ENCODE measurements at regions not wholly inside any gene's neighbourhood (a gene's known extent, or its start where the extent isn't known, plus 50 kb on each side); places are given as distances from the start of the nearest gene placed in this dataset.
"Not testable (repeated sequence)": the region's sequence is repeated elsewhere in the genome, so short reads cannot be mapped to it uniquely, and the experiment has no call there.

DNA sequence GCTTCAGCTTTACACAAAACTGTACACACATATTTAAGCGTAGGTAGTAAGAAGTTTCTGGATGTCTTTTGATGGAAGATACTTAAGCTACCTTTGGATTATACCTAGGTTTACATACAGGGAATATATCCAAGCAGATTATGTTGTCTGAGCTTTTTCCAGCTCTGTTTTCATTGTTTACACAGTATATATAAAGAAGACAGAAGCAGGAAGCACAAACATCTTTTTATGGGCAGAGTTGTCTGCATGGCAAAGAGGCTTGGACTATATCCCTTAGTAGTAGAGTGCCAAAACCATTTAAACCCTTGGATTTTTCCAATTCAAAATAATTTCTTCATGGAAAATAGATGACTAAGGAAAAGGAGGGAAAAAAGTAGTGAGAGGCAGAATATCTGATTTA, 329.4 kb upstream of the AGA start:
- intact Hi-C loops (cut with DNase I), result no loop called here
- DNase-seq (ENCODE audit: low spot score), result no peak

GRCh38 chr4:177778623-177779022, 336.4 kb upstream of the AGA start:
- intact Hi-C loops (cut with DNase I), result no loop called here
- DNase-seq (ENCODE audit: low spot score), result no peak

GRCh38 chr4:177785000-177785399, 342.8 kb upstream of the AGA start:
- no peak for DNase-seq (ENCODE audit: low spot score)
- intact Hi-C loops (cut with DNase I), result no loop called here

DNA sequence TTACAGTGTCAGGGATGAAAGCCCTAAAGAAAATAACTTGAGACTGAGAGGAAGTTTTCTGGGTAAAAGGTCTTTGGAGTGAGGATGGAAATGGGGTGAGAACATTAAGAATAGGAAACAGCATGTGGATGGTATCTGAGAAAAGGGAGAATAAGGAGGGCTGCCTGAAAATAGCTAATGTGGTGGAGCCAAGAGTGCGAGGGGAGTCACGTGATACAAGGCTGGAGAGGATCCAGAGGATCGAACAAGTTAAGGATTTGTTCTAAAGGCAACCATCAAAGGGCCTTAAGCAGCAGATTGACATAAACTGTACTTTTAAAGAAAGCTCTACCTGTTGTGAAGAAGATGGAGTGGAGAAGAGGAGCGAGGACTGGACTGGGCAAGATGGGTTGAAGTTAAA, 347.4 kb upstream of the AGA start:
- DNase-seq (ENCODE audit: low spot score), result no peak
- intact Hi-C loops (cut with DNase I), result no loop called here

- intact Hi-C loops (cut with DNase I), result no loop called here
These were observed 349.0 kb upstream of the AGA start for GRCh38 chr4:177791188-177791587.

GRCh38 chr4:177796841-177797240, 354.6 kb upstream of the AGA start:
- no peak for DNase-seq (ENCODE audit: low spot score)
- intact Hi-C loops (cut with DNase I), result no loop called here

More at GRCh38 chr4:177791188-177791587, 349.0 kb upstream of the AGA start:
- DNase-seq (ENCODE audit: low spot score), result no peak

DNA sequence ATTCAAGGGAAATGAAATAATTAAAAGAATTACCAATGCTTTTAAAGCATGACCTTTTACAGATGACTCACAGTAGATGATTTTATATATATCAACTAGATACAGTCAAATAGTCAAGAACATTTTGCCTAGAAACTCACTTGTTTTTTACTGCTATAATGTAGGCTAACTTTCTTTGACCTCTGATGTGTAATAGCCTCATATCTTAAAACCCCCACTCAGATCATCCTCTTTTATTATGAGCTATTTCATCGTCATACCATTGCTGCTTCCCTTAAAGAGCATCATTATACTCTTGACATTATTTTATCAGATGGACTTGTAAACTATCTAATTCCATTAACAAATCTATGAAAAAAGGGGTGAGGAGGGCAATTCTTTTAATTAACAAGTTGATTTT, 355.9 kb upstream of the AGA start:
- intact Hi-C loops (cut with DNase I), result no loop called here
- no peak for DNase-seq (ENCODE audit: low spot score)

GRCh38 chr4:177802162-177802561, 359.9 kb upstream of the AGA start:
- intact Hi-C loops (cut with DNase I), result no loop called here

DNA sequence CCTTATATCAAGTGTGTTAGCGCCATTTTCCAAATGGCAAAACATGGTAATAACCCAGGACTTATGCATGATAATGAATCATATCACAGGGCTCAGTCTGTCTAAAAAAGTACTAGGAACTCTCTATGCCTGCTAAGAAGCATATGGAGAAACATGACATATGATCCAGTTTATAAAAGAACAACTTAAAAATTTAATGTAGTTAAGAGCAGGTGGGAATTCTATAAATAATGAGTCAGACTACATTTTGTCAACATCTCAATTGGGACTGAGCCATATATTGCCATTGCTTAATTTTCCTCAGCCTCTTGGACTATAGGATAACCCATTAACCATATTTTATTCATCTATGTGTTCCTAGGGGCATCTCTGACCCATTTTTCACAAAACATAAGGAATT, 360.4 kb upstream of the AGA start:
- DNase-seq (ENCODE audit: low spot score), result no peak
- intact Hi-C loops (cut with DNase I), result no loop called here

More at GRCh38 chr4:177802162-177802561, 359.9 kb upstream of the AGA start:
- DNase-seq (ENCODE audit: low spot score), result no peak

- DNase-seq (ENCODE audit: low spot score), result no peak
- intact Hi-C loops (cut with DNase I), result no loop called here
These were observed 360.9 kb upstream of the AGA start for GRCh38 chr4:177803151-177803550.

DNA sequence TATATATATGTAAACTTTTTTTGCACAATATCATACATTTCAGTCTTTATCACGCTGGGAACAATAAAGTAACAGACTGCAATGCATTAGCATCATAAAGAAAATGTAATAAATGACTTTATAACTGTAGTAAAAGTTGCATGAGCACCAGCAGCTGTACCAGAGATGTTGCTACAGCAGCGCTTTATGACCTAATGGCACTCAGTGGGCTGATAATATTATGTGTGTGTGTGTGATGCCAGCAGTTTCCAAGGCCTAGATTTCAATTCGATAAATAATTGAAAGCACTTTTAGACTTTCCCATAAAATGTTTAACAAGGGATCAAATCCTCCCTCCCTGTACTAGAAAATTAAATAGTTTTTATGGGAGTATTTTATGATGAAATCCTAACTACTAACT, 367.6 kb upstream of the AGA start:
- intact Hi-C loops (cut with DNase I), result no loop called here

DNA sequence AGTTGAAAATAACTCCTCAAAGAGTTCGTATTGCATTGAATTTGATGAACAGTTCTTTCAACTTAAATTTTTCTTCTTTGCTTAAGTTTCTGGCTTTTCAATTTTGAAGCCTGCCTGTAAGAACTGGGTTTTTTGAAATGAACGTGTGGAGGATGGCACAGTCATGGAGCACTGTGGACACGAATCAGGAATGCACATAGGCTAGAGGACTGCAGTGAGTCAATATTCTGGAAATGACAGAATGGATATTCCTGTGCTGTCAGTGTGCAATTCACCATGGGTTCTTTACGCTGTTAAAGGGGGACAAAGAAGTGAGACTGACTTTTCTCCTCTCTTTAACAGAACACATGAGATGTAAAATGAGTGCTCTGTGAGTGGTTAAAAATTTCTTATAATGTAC, 368.0 kb upstream of the AGA start:
- no peak for DNase-seq (ENCODE audit: low spot score)
- intact Hi-C loops (cut with DNase I), result no loop called here

More for the DNA sequence above, 367.6 kb upstream of the AGA start:
- no peak for DNase-seq (ENCODE audit: low spot score)

DNA sequence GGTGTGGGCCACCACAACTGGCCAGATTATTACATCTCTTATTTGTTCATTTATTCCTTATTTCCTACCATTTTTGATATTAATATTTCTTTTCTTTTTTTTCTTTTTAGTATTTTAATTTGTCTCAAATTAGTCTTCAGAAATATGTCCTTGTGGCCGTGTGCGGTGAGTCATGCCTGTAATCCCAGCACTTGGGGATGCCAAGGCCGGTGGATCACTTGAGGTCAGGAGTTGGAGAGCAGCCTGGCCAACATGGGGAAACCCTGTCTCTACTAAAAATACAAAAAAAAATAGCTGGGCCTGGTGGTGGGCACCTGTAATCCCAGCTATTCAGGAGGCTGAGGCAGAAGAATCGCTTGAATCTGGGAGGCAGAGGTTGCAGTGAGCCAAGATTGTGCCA, 376.2 kb upstream of the AGA start:
- DNase-seq (ENCODE audit: low spot score); intact Hi-C loops (cut with DNase I): not testable (repeated sequence)

DNA sequence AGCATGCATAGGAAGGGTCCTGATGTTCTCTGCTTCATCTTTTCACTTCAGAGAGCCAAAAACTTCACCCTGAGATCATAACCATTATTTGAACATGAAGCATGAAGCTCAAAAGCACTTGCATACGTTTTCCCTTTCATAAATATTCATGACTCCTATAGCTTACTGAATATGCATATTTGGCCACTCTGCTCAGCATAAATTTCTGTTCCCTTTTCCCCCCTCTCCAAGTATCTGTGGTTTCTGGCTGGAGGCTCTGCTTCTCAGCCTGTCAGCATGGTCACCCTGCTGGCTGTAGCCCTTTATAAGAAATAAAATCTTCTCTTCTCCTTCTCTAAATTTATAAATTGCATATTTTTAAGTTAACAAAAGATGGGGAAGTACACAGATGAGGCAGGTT, 384.7 kb upstream of the AGA start:
- intact Hi-C loops (cut with DNase I), result no loop called here
- DNase-seq (ENCODE audit: low spot score), result no peak

DNA sequence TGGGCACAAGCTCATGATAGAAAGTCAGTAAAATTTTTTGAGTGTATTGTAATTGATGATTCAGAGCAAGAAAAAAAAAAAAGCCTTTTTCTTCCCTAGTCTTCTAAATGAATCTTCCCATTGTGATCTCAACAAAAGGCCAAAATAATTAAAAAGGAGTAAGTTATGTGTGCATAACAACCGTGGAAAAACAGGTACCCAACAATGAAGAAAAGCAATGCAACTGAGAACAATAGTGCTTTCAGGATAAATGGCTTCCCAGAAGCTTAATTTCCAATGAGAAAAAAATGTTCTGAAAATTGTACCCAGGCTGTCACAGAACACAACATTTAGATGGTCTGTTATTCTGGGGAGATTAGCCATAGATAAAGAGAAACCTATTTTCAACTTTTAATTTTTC, 399.0 kb upstream of the AGA start:
- intact Hi-C loops (cut with DNase I), result no loop called here
- DNase-seq (ENCODE audit: low spot score), result no peak

DNA sequence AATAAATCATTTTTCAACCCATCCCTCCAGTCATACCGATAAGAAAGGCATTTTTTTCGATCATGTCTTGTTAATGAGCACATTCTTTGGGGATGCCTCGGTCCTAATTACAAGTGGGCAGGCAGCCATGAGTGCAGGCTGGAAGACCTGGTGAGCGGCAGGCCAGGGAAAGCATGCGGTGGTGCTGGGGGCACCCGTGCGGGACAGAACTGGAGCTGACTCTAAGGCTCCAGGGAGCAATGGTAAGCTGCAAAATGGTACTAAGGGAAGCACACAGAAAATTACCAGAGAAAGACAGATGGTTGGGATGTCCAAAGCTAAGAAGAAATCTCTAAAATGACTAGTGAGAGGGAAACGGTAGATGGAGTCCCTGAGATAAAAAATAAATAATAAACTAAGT, 411.0 kb upstream of the AGA start:
- intact Hi-C loops (cut with DNase I), result no loop called here
- DNase-seq (ENCODE audit: low spot score), result no peak

DNA sequence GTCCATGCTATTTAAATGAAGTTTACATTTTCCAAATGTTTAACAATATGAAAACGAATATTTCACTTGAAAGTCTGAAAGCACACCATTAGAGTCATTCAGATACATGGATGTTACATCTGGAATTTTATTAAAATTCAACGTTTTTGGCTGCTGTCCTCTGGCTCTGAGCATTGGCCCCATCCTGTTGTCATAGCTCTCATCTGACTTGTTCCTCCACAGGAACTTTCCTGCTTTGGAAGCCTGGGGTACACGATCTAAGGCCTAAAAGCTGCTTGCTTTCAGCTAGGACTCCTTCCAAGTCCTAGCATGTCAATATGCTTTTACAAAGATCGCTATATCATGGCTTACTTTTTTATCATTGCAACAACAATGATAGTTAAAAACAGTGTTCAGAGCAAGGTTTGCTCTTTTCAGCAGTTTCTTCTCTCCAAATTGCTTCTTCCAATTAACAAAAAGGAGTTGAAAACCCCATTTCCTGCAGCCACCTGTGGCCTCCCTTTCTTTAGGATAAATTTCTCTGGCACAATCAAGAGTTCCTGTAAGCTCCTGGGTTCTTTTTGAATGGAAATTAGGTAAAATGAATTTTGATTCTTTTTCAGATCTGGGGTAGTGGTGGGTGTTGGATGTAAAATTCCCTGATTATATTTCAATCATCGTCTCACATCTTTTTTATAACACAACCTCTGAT, 413.4 kb upstream of the AGA start:
- intact Hi-C loops (cut with DNase I), result no loop called here

DNA sequence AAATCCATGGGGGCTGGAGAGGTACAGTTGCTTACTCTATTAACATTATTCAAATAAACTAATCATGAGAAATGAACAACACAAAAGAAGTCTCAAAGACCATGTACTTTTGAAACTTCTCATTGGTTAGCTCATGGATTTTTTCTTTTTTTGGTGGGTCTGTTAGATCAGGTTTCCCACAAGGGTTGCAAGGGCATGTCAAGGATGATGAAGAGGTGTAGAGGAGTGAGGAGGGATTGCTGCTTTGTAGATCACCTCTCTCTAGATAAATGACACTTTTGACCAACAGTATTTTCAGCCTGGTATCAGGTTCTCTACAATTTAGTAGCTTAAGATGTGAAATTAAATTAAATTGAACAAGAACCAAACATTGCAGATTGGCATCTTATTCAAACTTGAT, 417.9 kb upstream of the AGA start:
- no peak for DNase-seq (ENCODE audit: low spot score)
- intact Hi-C loops (cut with DNase I), result no loop called here

More for the DNA sequence above, 413.4 kb upstream of the AGA start:
- no peak for DNase-seq (ENCODE audit: low spot score)

DNA sequence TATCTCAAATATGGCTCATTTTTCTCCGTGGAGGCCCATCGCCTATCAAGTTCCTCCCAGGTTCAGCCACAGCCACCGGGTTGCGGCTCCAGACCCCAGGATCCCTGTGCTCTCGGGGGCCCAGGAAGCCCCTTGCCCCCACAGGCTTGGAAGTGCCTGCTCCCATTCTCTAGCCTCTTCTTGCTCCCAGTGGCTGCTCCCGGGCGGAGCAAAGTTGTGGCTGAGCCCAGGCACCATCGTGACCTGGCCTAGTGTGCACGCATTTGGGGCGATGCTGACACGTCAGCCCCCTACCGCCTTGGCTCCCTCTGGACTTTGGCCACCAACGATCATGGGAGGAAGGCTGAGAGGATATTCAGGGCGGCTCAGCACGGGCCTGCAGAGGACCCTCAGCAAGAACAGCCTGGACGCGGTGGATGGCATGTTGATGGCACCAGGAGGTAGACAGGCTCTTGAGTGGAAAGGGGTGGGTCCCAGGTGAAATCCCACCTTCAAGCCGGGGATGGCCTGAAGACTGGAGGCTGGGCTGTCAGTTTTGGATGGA, 419.4 kb upstream of the AGA start:
- intact Hi-C loops (cut with DNase I), result no loop called here
- no peak for DNase-seq (ENCODE audit: low spot score)

DNA sequence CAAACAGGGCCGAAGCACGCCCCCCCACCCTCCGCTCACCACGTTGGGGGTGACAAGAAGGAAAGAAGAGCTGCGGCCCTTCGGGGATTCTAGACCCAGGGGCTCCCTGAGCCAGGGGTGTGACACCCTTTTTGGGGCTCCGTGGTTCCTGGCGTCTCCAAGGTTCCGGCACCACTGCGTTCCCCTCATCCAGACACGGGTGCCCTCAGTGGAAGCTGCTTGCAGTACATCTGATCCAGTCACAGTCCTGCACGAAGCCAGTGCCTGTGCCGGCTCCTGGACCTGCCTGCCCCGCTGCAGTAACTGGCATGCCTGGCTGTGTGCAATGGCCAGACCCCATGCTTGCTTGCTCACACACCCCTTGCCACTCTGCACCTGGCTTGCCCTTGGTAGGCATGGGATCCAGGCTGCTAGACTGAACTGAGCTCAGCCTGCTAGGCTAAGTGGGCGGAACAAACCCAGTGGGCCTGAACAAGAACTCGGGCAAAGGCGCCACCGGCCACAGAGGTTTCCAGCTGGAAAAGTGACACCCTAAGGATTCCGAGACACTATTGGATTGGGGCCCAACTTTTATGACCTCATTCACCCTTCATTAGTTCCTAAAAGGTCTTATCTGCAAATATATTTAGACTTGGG, 420.4 kb upstream of the AGA start:
- DNase-seq (ENCODE audit: low spot score), result no peak
- intact Hi-C loops (cut with DNase I), result no loop called here

GRCh38 chr4:177879851-177880250, 437.6 kb upstream of the AGA start:
- DNase-seq (ENCODE audit: low spot score), result no peak
- intact Hi-C loops (cut with DNase I), result no loop called here
